ENCODE measurements at regions not wholly inside any gene's neighbourhood (a gene's known extent, or its start where the extent isn't known, plus 50 kb on each side); places are given as distances from the start of the nearest gene placed in this dataset.

- intact Hi-C loops (cut with DNase I; ENCODE audit: low total_unique reads): no loop called here
- no peaks in the 10 kb centered on the region for H3K9me3 ChIP-seq
- H3K27ac ChIP-seq: no peak overlapping the region
- DNase-seq: no peak
- no peak overlapping the region for H3K4me3 ChIP-seq
- TF ChIP-seq CTCF (IDR thresholded peaks at IDR 0.05): no peak
- no peaks in the 10 kb centered on the region for H3K36me3 ChIP-seq (ENCODE audit: low read depth, missing control alignments)
- no peaks in the 10 kb centered on the region for H3K4me1 ChIP-seq
- no peaks in the 10 kb centered on the region for H3K27me3 ChIP-seq
These were observed 281.1 kb downstream of the BAMBI start for GRCh38 chr10:28958468-28958867.

- H3K9me3 ChIP-seq: no peaks in the 10 kb centered on the region
- 95 to 96% methylated on average over 7 of the region's 7 CpGs for WGBS, 2 donors
- H3K36me3 ChIP-seq (ENCODE audit: low read depth, missing control alignments): no peaks in the 10 kb centered on the region
- H3K27me3 ChIP-seq: no peaks in the 10 kb centered on the region
- no peak overlapping the region for H3K4me3 ChIP-seq
- no peak overlapping the region for H3K27ac ChIP-seq
- H3K4me1 ChIP-seq: no peaks in the 10 kb centered on the region
- no peak for DNase-seq
- no peak for TF ChIP-seq CTCF (IDR thresholded peaks at IDR 0.05)
- no peak for TF ChIP-seq POLR2A (IDR thresholded peaks at IDR 0.05)
- intact Hi-C loops (cut with DNase I; ENCODE audit: low total_unique reads): no loop called here
These were observed 282.7 kb downstream of the BAMBI start for GRCh38 chr10:28959850-28960501.

GRCh38 chr10:28962768-28963167, 285.4 kb downstream of the BAMBI start:
- intact Hi-C loops (cut with DNase I; ENCODE audit: low total_unique reads): no loop called here
- H3K9me3 ChIP-seq: no peaks in the 10 kb centered on the region
- no peaks in the 10 kb centered on the region for H3K4me1 ChIP-seq
- no peak overlapping the region for H3K27ac ChIP-seq
- no peaks in the 10 kb centered on the region for H3K27me3 ChIP-seq
- no peak for DNase-seq
- 92% methylated on average over 4 of the region's 4 CpGs for whole genome bisulfite sequencing, 2 donors
- H3K36me3 ChIP-seq (ENCODE audit: low read depth, missing control alignments): no peaks in the 10 kb centered on the region
- H3K4me3 ChIP-seq: no peak overlapping the region
- no peak for TF ChIP-seq CTCF (IDR thresholded peaks at IDR 0.05)
- TF ChIP-seq POLR2A (IDR thresholded peaks at IDR 0.05): no peak

GRCh38 chr10:28963539-28964221, 286.4 kb downstream of the BAMBI start:
- intact Hi-C loops (cut with DNase I; ENCODE audit: low total_unique reads): no loop called here
- no peaks in the 10 kb centered on the region for H3K36me3 ChIP-seq (ENCODE audit: low read depth, missing control alignments)
- no peaks in the 10 kb centered on the region for H3K9me3 ChIP-seq
- DNase-seq: no peak
- TF ChIP-seq POLR2A (IDR thresholded peaks at IDR 0.05) (no peak), CTCF (IDR thresholded peaks at IDR 0.05) (no peak)
- H3K4me1 ChIP-seq: no peaks in the 10 kb centered on the region
- WGBS, 2 donors: 94% methylated on average over 5 of the region's 5 CpGs
- no peak overlapping the region for H3K4me3 ChIP-seq
- H3K27me3 ChIP-seq: no peaks in the 10 kb centered on the region
- no peak overlapping the region for H3K27ac ChIP-seq

GRCh38 chr10:28965937-28966336, 288.6 kb downstream of the BAMBI start:
- WGBS, 2 donors: 73 to 86% methylated on average over 3 of the region's 3 CpGs
- Histone ChIP-seq H3K36me3 (ENCODE audit: low read depth, missing control alignments) (no peaks in the 10 kb centered on the region), H3K27me3 (no peaks in the 10 kb centered on the region), H3K4me1 (no peaks in the 10 kb centered on the region), H3K9me3 (no peaks in the 10 kb centered on the region), H3K4me3 (no peak overlapping the region), H3K27ac (no peak overlapping the region)
- intact Hi-C loops (cut with DNase I; ENCODE audit: low total_unique reads): no loop called here
- DNase-seq: no peak
- TF ChIP-seq POLR2A (IDR thresholded peaks at IDR 0.05): no peak
- TF ChIP-seq CTCF (IDR thresholded peaks at IDR 0.05): no peak
